Common myeloid progenitor, CD34-positive (primary cell): ENCODE measurements at regions not wholly inside any gene's neighbourhood (a gene's known extent, or its start where the extent isn't known, plus 50 kb on each side); places are given as distances from the start of the nearest gene placed in this dataset.

Experiments used
- CTCF ChIA-PET: fragments of 350-600 bp; sonication (Branson Sonifier 250); formaldehyde crosslinking; loops from one replicate; lab custom pipeline; 2021; ENCODE audit warnings: antibody characterized with exemption; lab: Charles Lee
- POLR2A ChIA-PET: fragments of 350-600 bp; sonication (Branson Sonifier 250); formaldehyde crosslinking; loops from one replicate; lab custom pipeline; 2021; ENCODE audit warnings: antibody characterized with exemption; lab: Charles Lee
- DNase-seq, 3 donors: peaks; one replicate each; pipeline versions ENCODE4 v3.0.0 to v3.0.0-alpha.2; 2013
- H3K27ac ChIP-seq, 2 experiments: 1 replicate in 1 of 2; 2 replicates in 1 of 2; pipeline ENCODE4 v1.7.0; 2013; ENCODE audit warnings: inconsistent platforms in 2 of 2, low read length in 2 of 2, mild to moderate bottlenecking in 2 of 2, low read depth in 1 of 2, moderate library complexity in 1 of 2; ENCODE audit not compliant: severe bottlenecking in 2 of 2, insufficient read depth in 1 of 2, poor library complexity in 1 of 2
- H3K27me3 ChIP-seq, 5 experiments: replicated peaks in 2 of 5; 1 replicate in 3 of 5; 2 replicates in 2 of 5; pipeline versions ENCODE4 v1.6.1 to v1.7.0; 2013; ENCODE audit warnings: low read length in 4 of 5, mild to moderate bottlenecking in 2 of 5, moderate library complexity in 2 of 5, inconsistent platforms in 1 of 5; ENCODE audit not compliant: insufficient read depth in 5 of 5, control insufficient read depth in 4 of 5
- H3K36me3 ChIP-seq, 4 experiments: 1 replicate in 2 of 4; 2 replicates in 2 of 4; pipeline versions ENCODE4 v1.6.1 to v1.7.0; 2013; ENCODE audit warnings: low read length in 3 of 4, control low read depth in 1 of 4, mild to moderate bottlenecking in 1 of 4; ENCODE audit not compliant: control insufficient read depth in 4 of 4, insufficient read depth in 4 of 4
- H3K4me1 ChIP-seq, 4 experiments: 1 replicate in 3 of 4; 2 replicates in 1 of 4; pipeline versions ENCODE4 v1.6.1 to v1.7.1; 2013; ENCODE audit warnings: low read length in 3 of 4, mild to moderate bottlenecking in 3 of 4, control low read depth in 1 of 4, inconsistent platforms in 1 of 4, moderate library complexity in 1 of 4; ENCODE audit not compliant: control insufficient read depth in 4 of 4, insufficient read depth in 4 of 4; ENCODE audit errors: control extremely low read depth in 1 of 4
- H3K4me3 ChIP-seq, 7 experiments: 1 replicate in 4 of 7; 2 replicates in 3 of 7; pipeline versions ENCODE4 v1.5.1 to v1.7.0; 2013; ENCODE audit warnings: mild to moderate bottlenecking in 7 of 7, low read length in 6 of 7, moderate library complexity in 6 of 7, inconsistent platforms in 2 of 7, low read depth in 2 of 7, control low read depth in 1 of 7; ENCODE audit not compliant: insufficient read depth in 4 of 7, control insufficient read depth in 1 of 7; ENCODE audit errors: extremely low read depth in 1 of 7
- H3K9me3 ChIP-seq, 5 experiments: 1 replicate in 4 of 5; 2 replicates in 1 of 5; pipeline versions ENCODE4 v1.6.1 to v1.7.1; 2013; ENCODE audit warnings: low read length in 4 of 5, mild to moderate bottlenecking in 2 of 5, inconsistent platforms in 1 of 5, low read depth in 1 of 5, moderate library complexity in 1 of 5; ENCODE audit not compliant: control insufficient read depth in 4 of 5, insufficient read depth in 2 of 5; ENCODE audit errors: control extremely low read depth in 1 of 5
- WGBS: methylation state at CpG from one replicate; pipeline ENCODE4 v1.1.5; 2013; ENCODE audit not compliant: insufficient coverage; 5-methylcytosine and 5-hydroxymethylcytosine counted together

DNA sequence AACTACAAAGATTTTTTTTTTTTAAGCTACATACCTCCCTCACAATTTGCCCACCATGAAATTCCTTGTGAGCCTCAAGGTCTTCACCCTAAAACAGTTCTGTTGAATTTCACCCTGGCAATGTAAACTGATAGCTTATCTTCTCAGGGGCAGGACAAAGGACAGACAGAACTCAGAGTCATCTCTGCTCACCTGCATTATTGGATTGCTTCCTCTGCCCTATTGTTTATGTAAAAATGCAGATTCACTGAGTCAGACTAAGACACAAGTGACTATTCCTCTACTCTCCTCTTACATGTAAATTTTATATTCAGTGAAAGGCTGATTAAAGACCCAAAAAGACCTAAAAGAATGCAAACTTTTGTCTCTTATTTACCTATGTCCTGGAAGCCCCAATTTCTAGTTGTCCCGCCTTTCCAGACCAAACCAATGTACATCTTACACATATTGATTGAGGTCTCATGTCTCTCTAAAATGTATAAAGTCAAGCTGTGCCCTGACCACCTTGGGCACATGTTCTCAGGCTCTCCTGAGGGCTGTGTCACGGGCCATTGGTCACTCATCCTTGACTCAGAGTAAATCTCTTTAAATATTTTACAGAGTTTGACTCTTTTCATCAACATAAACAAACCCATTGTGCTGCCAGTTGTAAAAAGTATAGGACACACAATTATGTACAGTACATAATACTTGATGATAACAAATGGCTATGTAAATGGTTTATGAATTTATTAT lies 440.2 kb downstream of the HTR7 start:
- POLR2A ChIA-PET: no interaction called here
- WGBS: 78% methylated on average over 1 of the region's 2 CpGs
- Histone ChIP-seq H3K27me3 (no peaks in the 10 kb centered on the region), H3K4me1 (no peaks in the 10 kb centered on the region), H3K9me3 (no peaks in the 10 kb centered on the region), H3K27ac (no peak overlapping the region), H3K4me3 (no peak overlapping the region), H3K36me3 (no peaks in the 10 kb centered on the region)
- DNase-seq: no peak
- CTCF ChIA-PET: interaction anchor here (0.8 kb wide), 1 partner anchor 55 kb away, joined by 3 read pairs; no protein-coding TSS in a partner anchor

DNA sequence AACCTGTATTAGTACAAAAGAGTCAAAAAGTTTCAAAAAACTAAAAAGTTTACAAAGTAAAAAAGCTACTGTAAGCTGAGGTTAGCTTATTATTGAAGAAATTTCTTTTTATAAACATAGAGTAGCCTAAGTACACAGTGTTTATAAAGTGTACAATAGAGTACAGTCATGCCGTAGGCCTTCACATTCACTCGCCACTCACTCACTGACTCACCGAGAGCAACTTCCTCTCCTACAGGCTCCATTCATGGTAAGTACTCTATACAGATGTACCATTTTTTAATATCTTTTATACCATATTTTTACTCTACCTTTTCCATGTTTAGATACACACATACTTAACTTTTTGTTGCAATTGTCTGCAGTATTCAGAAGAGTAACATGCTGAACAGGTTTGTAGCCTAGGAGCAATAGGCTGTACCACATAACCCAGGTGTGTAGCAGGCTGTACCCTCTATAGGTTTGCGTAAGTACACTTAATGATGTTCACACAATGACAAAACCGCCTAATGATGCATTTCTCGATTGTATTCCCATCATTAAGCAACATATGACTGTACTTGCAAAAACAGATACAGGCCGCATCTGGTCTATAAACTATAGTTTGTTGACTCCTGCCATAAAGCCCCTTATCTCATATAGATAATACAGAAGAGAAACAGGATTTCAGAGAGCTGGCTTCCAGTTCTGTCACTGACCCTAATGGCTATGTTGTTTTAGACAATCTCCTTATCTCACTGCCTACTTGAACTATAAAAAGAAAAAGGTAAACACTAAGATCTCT lies 438.8 kb downstream of the HTR7 start:
- CTCF ChIA-PET: no interaction called here
- no peak overlapping the region for H3K4me3 ChIP-seq
- H3K36me3 ChIP-seq: no peaks in the 10 kb centered on the region
- H3K4me1 ChIP-seq: no peaks in the 10 kb centered on the region
- no peak overlapping the region for H3K27ac ChIP-seq
- DNase-seq: no peak
- WGBS: 95% methylated on average over 6 of the region's 7 CpGs
- POLR2A ChIA-PET: no interaction called here
- H3K27me3 ChIP-seq: no peaks in the 10 kb centered on the region
- no peaks in the 10 kb centered on the region for H3K9me3 ChIP-seq

DNA sequence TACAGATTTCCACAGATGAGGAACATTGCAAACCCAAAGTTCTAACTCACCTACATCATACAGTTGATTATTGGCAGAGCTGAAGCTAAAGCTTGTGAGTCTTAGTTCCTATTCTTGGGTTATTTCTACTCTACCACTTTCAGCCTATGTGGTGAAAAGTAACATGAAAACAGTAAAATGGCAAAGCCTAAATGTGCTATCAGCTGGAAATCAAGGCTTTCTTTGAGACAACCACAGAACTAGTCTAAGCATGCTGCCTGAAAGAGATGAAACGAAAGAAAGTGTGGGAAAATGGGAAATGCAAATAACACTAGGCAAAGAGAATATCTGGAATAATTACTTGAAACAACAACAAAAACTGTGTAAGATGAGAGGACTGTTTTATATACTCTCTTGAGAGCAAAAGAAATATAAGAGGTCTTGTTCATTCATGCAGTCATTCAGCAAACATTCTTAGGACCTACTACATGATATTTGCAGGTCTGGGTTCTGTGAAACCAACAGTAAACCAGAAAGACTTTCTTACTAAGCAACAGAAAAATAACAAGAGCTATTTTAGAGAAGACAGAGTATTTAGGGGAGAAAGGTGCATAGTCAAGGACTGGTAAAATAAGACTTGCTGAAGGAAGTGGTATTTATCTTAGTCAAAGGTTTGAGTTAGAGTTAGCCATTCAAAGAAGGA lies 437.1 kb downstream of the HTR7 start:
- no peaks in the 10 kb centered on the region for H3K4me1 ChIP-seq
- POLR2A ChIA-PET: no interaction called here
- no peak for DNase-seq
- H3K27ac ChIP-seq: no peak overlapping the region
- CTCF ChIA-PET: no interaction called here
- H3K36me3 ChIP-seq: no peaks in the 10 kb centered on the region
- 100% methylated on average over 1 of the region's 1 CpG for WGBS
- no peaks in the 10 kb centered on the region for H3K9me3 ChIP-seq
- no peak overlapping the region for H3K4me3 ChIP-seq
- H3K27me3 ChIP-seq: no peaks in the 10 kb centered on the region

GRCh38 chr10:90421874-90422273 lies 436.0 kb downstream of the HTR7 start:
- H3K4me3 ChIP-seq: no peak overlapping the region
- no peaks in the 10 kb centered on the region for H3K36me3 ChIP-seq
- DNase-seq: no peak
- 100% methylated on average over 1 of the region's 2 CpGs for WGBS
- ChIA-PET CTCF (no interaction called here), POLR2A (no interaction called here)
- H3K27ac ChIP-seq: no peak overlapping the region
- no peaks in the 10 kb centered on the region for H3K4me1 ChIP-seq
- H3K27me3 ChIP-seq: no peaks in the 10 kb centered on the region
- no peaks in the 10 kb centered on the region for H3K9me3 ChIP-seq

GRCh38 chr10:90424730-90425129 lies 433.1 kb downstream of the HTR7 start:
- ChIA-PET CTCF (no interaction called here), POLR2A (no interaction called here)
- Histone ChIP-seq H3K4me1 (no peaks in the 10 kb centered on the region), H3K27me3 (no peaks in the 10 kb centered on the region), H3K27ac (no peak overlapping the region), H3K4me3 (no peak overlapping the region), H3K9me3 (no peaks in the 10 kb centered on the region), H3K36me3 (no peaks in the 10 kb centered on the region)
- no CpG with 5 or more reads among the region's 1 CpG for WGBS
- no peak for DNase-seq

GRCh38 chr10:90430186-90430585 lies 427.7 kb downstream of the HTR7 start:
- ChIA-PET POLR2A (no interaction called here), CTCF (no interaction called here)
- H3K27ac ChIP-seq: no peak overlapping the region
- H3K27me3 ChIP-seq: no peaks in the 10 kb centered on the region
- DNase-seq: no peak
- no CpG with 5 or more reads among the region's 1 CpG for WGBS
- no peak overlapping the region for H3K4me3 ChIP-seq
- H3K9me3 ChIP-seq: no peaks in the 10 kb centered on the region
- no peaks in the 10 kb centered on the region for H3K4me1 ChIP-seq
- H3K36me3 ChIP-seq: no peaks in the 10 kb centered on the region

- CTCF ChIA-PET: no interaction called here
These were observed 425.0 kb downstream of the HTR7 start for GRCh38 chr10:90432866-90433265.

More at GRCh38 chr10:90432866-90433265, 425.0 kb downstream of the HTR7 start:
- Histone ChIP-seq H3K36me3 (no peaks in the 10 kb centered on the region), H3K4me3 (no peak overlapping the region), H3K27ac (no peak overlapping the region), H3K4me1 (no peaks in the 10 kb centered on the region), H3K9me3 (no peaks in the 10 kb centered on the region), H3K27me3 (no peaks in the 10 kb centered on the region)
- POLR2A ChIA-PET: interaction anchor here (0.7 kb wide), 1 partner anchor 28 kb away, joined by 3 read pairs; no protein-coding TSS in a partner anchor
- no peak for DNase-seq
